Stimulated activated naive CD8-positive, alpha-beta T cell treated with anti-CD3 and anti-CD28 coated beads, Interleukin-15, Interleukin-2, amounts not matched to agents 100 U/mL and 50 U/mL, for 24 hours (primary cell): ENCODE measurements at regions not wholly inside any gene's neighbourhood (a gene's known extent, or its start where the extent isn't known, plus 50 kb on each side); places are given as distances from the start of the nearest gene placed in this dataset.

Experiments
- ATAC-seq: fragments of 150-1000 bp; cut with Tn5 transposase; one replicate; pipeline ENCODE4 v1.10.0; 2021
- DNase-seq: peaks from one replicate; pipeline ENCODE4 v3.0.0; 2021

- DNase-seq (no peak), ATAC-seq (no peak)
Measured at GRCh38 chr11:82676483-82677094, 57.1 kb downstream of the FAM181B start.

DNA sequence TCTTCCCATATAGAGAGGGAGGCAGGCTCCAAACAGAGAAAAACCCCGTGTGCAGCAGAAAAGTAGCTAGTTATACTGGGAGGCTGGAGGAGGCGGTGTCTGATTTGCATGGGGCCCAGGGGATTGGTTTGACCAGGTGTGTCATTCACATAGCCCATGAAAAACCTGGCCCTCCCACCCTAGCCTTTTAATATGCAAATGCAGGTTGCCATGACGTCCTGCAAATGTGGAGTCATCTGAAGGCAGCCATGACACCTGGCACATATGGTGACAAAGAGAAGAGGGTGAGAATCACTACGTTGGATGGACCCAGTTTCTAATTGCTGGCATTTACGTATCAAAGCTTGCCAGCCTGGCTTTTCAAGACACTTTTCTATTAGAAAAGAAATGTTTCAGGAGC, 57.8 kb downstream of the FAM181B start:
- DNase-seq = no peak
- ATAC-seq = no peak

GRCh38 chr11:82673631-82674030, 60.0 kb downstream of the FAM181B start:
- ATAC-seq (no peak), DNase-seq (no peak)

- no peak for DNase-seq
- no peak for ATAC-seq
Measured at GRCh38 chr11:82671451-82671850, 62.2 kb downstream of the FAM181B start.

DNA sequence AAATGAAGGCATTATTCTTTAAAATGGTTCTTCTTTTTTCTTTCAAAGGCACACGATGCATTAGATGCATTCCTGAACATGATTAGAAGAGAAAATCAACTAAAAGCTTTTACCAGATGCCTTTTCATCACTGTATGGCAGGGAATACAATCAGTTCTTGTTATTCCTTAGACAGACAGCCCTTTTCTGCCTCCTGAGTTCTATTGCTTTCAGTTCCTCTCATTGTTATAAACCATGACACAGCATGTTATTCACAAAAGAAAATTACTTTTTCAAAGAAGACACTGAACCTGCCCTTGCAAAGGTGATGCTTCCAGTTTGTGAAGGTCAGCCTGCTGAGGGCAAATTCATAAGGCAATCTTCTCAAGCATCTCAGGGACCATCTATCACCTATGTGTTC, 70.1 kb downstream of the FAM181B start:
- ATAC-seq = no peak
- DNase-seq = no peak

- ATAC-seq (no peak), DNase-seq (no peak)
Measured at GRCh38 chr11:82653752-82654151, 79.9 kb downstream of the FAM181B start.

DNA sequence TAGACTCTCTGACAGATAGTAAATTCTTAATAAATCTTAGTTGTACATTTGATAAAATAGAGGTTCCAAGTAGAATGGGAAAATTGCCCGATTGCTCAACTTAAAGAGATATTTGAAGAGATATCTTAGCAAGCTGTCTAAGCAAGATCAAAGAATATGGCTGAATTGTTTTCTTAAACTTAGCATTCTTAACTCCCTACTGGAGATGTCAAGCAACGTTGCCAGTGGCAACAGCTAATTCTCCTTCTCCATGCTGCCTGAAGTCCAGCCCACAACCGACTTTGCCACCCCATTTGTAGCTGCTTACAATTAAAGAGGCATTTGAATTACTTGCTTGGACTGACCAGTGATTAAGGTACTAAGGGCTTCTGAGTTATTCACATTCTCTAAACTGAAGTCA, 94.4 kb downstream of the FAM181B start:
- no peak for DNase-seq
- no peak for ATAC-seq

GRCh38 chr11:82636615-82637014, 97.0 kb downstream of the FAM181B start:
- ATAC-seq = no peak
- no peak for DNase-seq

DNA sequence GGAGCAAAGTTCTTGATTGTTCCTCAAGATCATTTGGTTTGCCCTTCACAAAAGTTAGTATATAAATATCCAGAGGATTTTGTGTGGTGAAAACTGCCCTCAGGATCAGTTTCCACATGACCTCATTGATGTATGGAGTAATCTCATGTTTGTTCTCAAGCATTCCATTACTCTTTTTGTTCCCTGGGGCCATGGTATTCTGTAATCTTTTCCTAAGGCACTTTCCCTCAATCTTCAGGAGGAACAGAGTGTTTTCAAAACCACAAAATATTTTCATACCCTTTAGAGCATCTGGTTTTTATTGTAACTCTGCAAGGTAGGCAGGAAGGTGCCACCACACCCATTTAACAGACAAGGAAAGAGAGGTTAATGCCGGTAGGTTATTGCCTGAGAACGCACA, 99.6 kb downstream of the FAM181B start:
- ATAC-seq = no peak
- no peak for DNase-seq

- ATAC-seq (peak; percentile 28), DNase-seq (no peak)
Measured at GRCh38 chr11:82631722-82632630, 101.7 kb downstream of the FAM181B start.

DNA sequence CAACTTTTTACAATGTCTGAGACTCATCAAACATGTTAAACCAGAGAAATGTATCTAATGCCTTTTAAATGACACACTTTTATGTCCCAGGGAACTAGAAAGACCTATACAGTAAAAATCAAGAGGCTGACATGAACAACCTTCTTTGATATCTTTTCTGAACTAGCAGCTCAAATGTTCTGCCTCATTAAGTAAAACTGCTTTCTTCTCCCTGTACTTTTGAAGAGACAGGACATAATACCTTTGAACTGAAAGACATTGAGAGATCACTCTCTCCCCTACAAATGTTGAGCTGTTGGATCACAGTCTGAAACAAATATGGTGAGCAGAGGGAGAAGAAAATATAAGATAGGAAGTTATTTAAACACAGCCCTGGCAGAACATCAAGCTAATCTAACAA, 123.0 kb downstream of the FAM181B start:
- DNase-seq = no peak
- ATAC-seq = no peak

DNA sequence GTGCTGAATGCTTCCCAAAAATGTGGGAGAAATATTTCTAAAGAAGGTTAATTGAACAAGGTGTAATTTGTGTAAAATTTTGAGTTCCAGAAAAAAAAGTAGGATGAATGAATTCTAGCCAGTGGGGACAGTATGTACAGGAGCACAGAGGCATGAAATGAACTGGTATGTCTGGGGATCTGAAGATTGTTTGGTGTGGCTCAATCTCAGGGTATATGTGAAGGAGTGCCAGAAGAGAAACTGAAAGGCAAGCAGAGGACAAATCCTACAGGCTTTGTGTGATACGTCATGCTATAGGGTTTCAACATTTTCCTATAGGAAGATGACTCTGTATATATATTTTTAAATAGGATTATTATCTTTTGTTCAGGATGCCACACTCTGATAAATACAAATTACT, 126.9 kb downstream of the FAM181B start:
- ATAC-seq = no peak
- DNase-seq = no peak

DNA sequence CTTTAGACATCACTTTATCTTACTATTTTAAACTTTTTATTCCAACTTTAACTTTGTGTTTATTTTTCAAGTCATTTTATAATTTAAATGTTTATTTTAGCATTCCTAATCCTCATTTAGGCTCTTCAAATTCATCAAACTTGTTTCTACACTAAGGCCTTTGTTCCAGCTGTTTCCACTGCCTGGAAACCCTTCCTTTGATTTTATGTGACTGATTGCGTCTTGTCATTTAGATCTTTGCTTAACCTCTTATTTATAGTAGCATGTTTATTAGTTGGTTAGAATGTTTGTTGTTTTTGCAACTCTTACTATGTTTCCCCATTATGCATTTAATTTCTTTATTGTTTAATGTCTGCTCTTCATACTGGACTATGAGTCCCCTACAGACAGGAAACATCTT, 132.0 kb downstream of the FAM181B start:
- DNase-seq = no peak
- ATAC-seq = no peak

- DNase-seq (no peak), ATAC-seq (no peak)
Measured at GRCh38 chr11:82599836-82600235, 133.8 kb downstream of the FAM181B start.

DNA sequence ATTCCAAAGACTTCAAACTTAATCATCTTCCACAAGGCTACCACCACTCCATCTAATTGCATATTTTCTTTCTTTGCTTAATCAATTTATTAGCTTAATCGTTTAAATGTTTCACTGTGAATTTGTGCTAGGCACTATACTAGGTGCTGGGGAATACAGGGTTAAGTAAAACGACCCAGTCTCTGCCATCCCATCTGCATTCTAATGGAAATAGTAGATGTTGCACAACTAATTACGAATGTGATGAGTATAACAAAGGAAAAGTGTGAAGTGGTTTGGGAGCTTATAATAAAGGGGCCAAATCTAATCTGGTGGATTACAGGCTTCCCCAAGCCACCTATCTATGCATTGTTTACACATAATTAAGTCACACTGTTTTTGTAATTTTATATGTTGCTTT, 147.1 kb downstream of the FAM181B start:
- DNase-seq = no peak
- no peak for ATAC-seq

DNA sequence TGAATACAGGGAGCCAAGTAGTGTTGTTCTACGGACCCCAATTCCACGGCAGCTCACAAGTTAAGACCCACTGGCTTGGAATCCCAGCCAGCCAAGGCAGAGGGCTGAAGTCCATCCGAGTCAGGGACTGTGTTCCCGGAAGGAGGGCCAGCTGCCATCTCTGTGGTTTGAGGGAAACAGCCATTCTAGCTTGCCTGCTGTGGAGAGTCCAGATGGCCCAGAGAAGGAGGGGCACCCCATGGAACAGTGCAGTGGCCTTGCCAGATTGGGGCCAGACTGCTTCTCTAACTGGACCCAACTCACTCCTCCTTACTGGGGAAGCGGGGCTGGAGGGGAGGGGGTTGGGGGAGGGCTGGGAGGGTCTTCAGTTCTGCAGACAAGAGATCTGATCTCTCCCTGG, 156.4 kb downstream of the FAM181B start:
- ATAC-seq = no peak
- DNase-seq = no peak

- DNase-seq (no peak), ATAC-seq (no peak)
Measured at GRCh38 chr11:82560836-82561235, 172.8 kb downstream of the FAM181B start.

DNA sequence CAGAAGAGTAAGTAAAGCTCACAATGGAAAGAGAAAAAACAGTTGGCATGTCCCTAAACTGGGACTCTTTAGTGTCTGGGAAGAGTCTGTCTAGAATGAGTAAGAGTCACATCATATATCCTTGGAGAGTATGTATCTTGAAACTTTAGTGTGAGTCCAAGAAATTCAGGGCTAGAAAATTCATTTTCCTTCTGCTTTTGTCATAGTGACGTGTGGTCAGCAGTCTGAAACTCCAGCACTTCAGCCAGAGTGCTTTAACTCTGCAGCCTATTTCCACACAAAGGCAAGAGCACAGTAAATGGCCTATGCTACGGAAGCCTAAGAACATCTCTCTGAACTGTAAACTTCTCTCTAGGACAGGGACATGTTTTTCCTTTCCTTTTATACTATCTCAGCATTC, 174.1 kb downstream of the FAM181B start:
- ATAC-seq = no peak
- DNase-seq = no peak

GRCh38 chr11:82557274-82557673, 176.4 kb downstream of the FAM181B start:
- ATAC-seq = no peak
- no peak for DNase-seq

DNA sequence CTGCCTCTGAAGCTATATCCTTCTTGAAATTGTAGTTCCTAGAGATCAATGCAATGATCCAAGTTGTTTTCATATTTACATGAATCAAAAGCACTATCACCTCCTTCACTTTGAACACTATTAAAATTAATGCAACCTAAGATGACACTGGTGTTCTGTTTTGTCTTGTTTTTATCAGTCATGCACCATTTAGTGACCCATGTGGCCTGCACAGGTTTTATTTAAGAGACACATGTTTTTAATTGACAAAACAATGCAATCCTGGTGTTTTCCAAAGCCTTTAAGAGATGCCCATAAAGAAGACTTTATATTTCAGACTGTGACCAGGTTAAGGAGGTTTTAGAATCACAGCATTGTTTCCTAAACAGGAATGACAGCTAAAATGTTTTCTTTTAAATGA, 177.5 kb downstream of the FAM181B start:
- no peak for DNase-seq
- no peak for ATAC-seq

DNA sequence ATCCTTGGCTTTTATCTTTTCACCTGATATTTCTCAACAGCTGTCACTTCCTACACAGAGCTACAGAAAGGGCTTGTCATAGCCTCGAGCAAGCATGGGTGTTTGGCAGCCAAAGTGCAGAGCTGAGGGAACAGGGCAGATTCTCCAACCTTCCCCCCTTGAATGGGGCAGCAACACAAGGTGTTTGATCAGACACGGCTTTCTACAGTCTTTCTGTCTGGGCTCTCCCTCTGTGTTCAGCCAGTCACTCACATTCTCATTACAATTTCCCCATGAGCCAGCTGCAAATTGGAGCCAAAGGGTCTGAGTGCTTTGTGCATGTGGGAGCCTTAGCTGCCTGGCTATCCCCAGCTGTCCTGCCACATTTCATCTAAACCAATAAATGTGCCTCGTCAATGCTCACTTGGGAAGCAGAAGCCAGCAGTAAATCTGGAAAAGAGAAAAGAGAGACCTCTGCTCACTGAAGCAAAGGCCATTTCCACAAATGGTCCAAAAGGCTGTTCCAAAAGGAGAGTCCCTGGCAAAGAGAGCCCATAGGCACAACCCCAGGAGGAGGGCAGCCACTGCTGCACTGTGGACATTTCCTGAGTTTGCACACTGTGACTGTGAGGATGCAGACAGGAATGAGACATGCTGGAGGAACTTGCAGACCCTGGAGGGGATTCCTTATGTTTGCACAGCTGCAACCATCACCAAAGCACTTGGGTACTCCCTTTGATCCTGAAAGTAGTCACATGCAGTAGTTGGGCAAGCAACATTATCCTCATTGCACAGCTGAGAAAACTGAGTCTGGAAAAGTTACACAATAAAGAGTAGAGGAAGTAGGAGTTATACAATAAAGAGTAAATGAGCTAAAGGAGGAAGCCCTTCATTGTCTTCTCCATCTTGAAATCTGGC, 186.8 kb downstream of the FAM181B start:
- ATAC-seq (no peak), DNase-seq (no peak)

- DNase-seq (no peak), ATAC-seq (no peak)
Measured at GRCh38 chr11:82539669-82540068, 194.0 kb downstream of the FAM181B start.

DNA sequence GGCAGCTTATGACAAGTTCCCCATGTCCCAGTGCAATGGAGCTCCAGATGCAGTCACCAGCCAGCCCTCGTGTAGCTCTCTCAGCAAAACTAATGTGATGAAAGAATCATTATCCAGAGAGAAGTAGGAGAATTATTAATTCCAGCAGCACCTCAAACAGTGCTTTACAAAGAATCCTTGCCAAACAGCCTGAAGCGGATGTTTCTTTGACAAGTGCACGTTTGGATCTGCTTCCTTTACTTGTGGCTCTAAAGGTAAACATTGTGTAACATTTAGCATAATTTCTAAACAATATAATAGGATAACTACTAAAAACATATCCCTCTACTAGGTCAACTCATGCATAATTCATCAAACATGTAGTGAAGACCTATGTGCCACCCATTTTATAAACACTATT, 197.0 kb downstream of the FAM181B start:
- ATAC-seq = no peak

More for the DNA sequence above, 197.0 kb downstream of the FAM181B start:
- no peak for DNase-seq
